ENCODE measurements at regions not wholly inside any gene's neighbourhood (a gene's known extent, or its start where the extent isn't known, plus 50 kb on each side); places are given as distances from the start of the nearest gene placed in this dataset.
"Not testable (repeated sequence)": the region's sequence is repeated elsewhere in the genome, so short reads cannot be mapped to it uniquely, and the experiment has no call there.

DNA sequence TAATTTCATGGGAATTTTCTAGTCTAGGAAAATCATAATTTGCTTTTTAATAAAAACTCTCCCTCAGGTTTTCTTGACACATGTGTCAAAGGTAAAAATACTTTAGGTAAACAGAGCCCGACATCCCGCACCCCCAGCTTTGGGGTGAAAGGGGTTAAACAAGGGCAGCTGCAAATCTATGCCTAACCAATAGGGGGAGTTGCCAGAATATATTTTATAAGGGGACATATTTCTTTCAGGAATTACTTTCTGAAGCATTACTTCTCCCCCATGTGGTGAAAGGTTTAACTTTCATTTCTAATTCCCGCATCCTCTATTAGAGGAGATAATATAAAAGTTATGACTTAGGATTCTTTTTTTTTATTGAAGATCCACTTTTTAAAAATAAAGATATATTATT, 53.9 kb upstream of the HEPH start:
- Histone ChIP-seq H3K4me3 (no peak overlapping the region), H3K9me3 (no peaks in the 10 kb centered on the region), H3K27me3 (no peaks in the 10 kb centered on the region), H3K4me1 (no peaks in the 10 kb centered on the region), H3K36me3 (no peaks in the 10 kb centered on the region), H3K27ac (no peak overlapping the region)
- no peak for DNase-seq
- TF ChIP-seq POLR2A (IDR thresholded peaks at IDR 0.05), result no peak
- peak in 5 of 6 experiments; percentile 31 to 51 (median 38) for TF ChIP-seq CTCF (IDR thresholded peaks at IDR 0.05)
- WGBS, 2 donors, result 38 to 55% methylated on average over 3 of the region's 3 CpGs
- intact Hi-C loops (cut with DNase I), result no loop called here

GRCh38 chrX:66107860-66108259, 56.2 kb upstream of the HEPH start:
- H3K27ac ChIP-seq; H3K36me3 ChIP-seq; DNase-seq; intact Hi-C loops (cut with DNase I); H3K27me3 ChIP-seq; H3K4me3 ChIP-seq; H3K4me1 ChIP-seq; H3K9me3 ChIP-seq: not testable (repeated sequence)
- 14 to 36% methylated on average over 2 to 3 of the region's 4 CpGs for WGBS, 2 donors

GRCh38 chrX:66102398-66102797, 61.6 kb upstream of the HEPH start:
- H3K36me3 ChIP-seq; H3K27ac ChIP-seq; H3K27me3 ChIP-seq; intact Hi-C loops (cut with DNase I); H3K9me3 ChIP-seq; H3K4me3 ChIP-seq; H3K4me1 ChIP-seq; DNase-seq: not testable (repeated sequence)
- 57 to 75% methylated on average over 3 of the region's 3 CpGs for WGBS, 2 donors

GRCh38 chrX:66098162-66098561, 58.3 kb upstream of the VSIG4 start:
- H3K9me3 ChIP-seq, result peaks cover 0 to 8% (median 0%) of the 10 kb centered on the region in 3 donors
- H3K27me3 ChIP-seq, result no peaks in the 10 kb centered on the region
- no peak for TF ChIP-seq POLR2A (IDR thresholded peaks at IDR 0.05)
- no peak for TF ChIP-seq CTCF (IDR thresholded peaks at IDR 0.05)
- no peak for DNase-seq
- WGBS, 2 donors, result 65 to 74% methylated on average over 2 of the region's 2 CpGs
- H3K4me3 ChIP-seq, result no peak overlapping the region
- H3K36me3 ChIP-seq, result no peaks in the 10 kb centered on the region
- H3K4me1 ChIP-seq, result no peaks in the 10 kb centered on the region
- intact Hi-C loops (cut with DNase I), result no loop called here
- H3K27ac ChIP-seq, result no peak overlapping the region

DNA sequence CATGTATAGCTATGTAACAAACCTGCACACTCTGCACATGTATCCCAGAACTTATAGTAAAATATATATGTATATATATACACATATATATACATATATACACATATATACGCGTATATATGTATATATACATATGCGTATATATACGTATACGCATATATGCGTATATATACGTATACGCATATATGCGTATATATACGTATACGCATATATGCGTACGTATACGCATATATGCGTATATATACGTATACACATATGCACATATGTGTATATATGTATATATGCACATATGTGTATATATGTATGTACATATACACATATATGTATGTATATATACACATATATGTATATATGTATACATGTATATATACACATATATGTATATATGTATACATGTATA, 57.1 kb upstream of the VSIG4 start:
- H3K27me3 ChIP-seq; H3K27ac ChIP-seq; H3K9me3 ChIP-seq; H3K4me3 ChIP-seq; H3K36me3 ChIP-seq; intact Hi-C loops (cut with DNase I); DNase-seq; H3K4me1 ChIP-seq: not testable (repeated sequence)
- WGBS, 2 donors, result 87 to 93% methylated on average over 16 of the region's 16 CpGs

- H3K4me1 ChIP-seq; H3K36me3 ChIP-seq; H3K9me3 ChIP-seq; intact Hi-C loops (cut with DNase I); DNase-seq; H3K4me3 ChIP-seq; H3K27ac ChIP-seq; H3K27me3 ChIP-seq: not testable (repeated sequence)
Measured at GRCh38 chrX:66090004-66090403, 50.1 kb upstream of the VSIG4 start.

All from esophagus squamous epithelium (tissue), 5 donors.